ENCODE measurements at regions not wholly inside any gene's neighbourhood (a gene's known extent, or its start where the extent isn't known, plus 50 kb on each side); places are given as distances from the start of the nearest gene placed in this dataset.

- H3K4me3 ChIP-seq (ENCODE audit: low read length) = no peak overlapping the region
- no peaks in the 10 kb centered on the region for H3K79me2 ChIP-seq (ENCODE audit: low read length)
- no peaks in the 10 kb centered on the region for H3K9me3 ChIP-seq (ENCODE audit: insufficient read depth, low read length)
- H3K9ac ChIP-seq (ENCODE audit: low read length) = no peak overlapping the region
- H3K27ac ChIP-seq (ENCODE audit: low read length) = no peak overlapping the region
- peaks cover 3% of the 10 kb centered on the region; the same call in 1 of the 2 replicates for H3K4me1 ChIP-seq (ENCODE audit: low read length)
- no peaks in the 10 kb centered on the region for H3K36me3 ChIP-seq (replicated peaks; ENCODE audit: low read depth, low read length)
- no peak overlapping the region for H2AFZ ChIP-seq (ENCODE audit: low read depth, low read length)
- H3K27me3 ChIP-seq (ENCODE audit: low read depth, low read length) = no peaks in the 10 kb centered on the region
- no peaks in the 10 kb centered on the region for H4K20me1 ChIP-seq (ENCODE audit: insufficient read depth, low read length)
- H3K4me2 ChIP-seq (ENCODE audit: low read length) = no peak overlapping the region
- TF ChIP-seq EZH2phosphoT487 (IDR thresholded peaks at IDR 0.05; ENCODE audit: low read depth) (no peak), CTCF (IDR thresholded peaks at IDR 0.05; ENCODE audit: low read depth, low read length) (no peak)
Observed at GRCh38 chr12:77682488-77682887, 148.2 kb upstream of the NAV3 start.

GRCh38 chr12:77681726-77682125 lies 149.0 kb upstream of the NAV3 start:
- no peaks in the 10 kb centered on the region for H3K27me3 ChIP-seq (ENCODE audit: low read depth, low read length)
- H2AFZ ChIP-seq (ENCODE audit: low read depth, low read length) = no peak overlapping the region
- H3K27ac ChIP-seq (ENCODE audit: low read length) = no peak overlapping the region
- no peak overlapping the region for H3K4me3 ChIP-seq (ENCODE audit: low read length)
- no peaks in the 10 kb centered on the region for H4K20me1 ChIP-seq (ENCODE audit: insufficient read depth, low read length)
- TF ChIP-seq EZH2phosphoT487 (IDR thresholded peaks at IDR 0.05; ENCODE audit: low read depth) = no peak
- TF ChIP-seq CTCF (IDR thresholded peaks at IDR 0.05; ENCODE audit: low read depth, low read length) = no peak
- H3K4me2 ChIP-seq (ENCODE audit: low read length) = no peak overlapping the region
- no peak overlapping the region for H3K9ac ChIP-seq (ENCODE audit: low read length)
- no peaks in the 10 kb centered on the region for H3K79me2 ChIP-seq (ENCODE audit: low read length)
- H3K9me3 ChIP-seq (ENCODE audit: insufficient read depth, low read length) = no peaks in the 10 kb centered on the region
- H3K4me1 ChIP-seq (ENCODE audit: low read length) = peaks cover 3% of the 10 kb centered on the region; the same call in 1 of the 2 replicates
- H3K36me3 ChIP-seq (replicated peaks; ENCODE audit: low read depth, low read length) = no peaks in the 10 kb centered on the region

GRCh38 chr12:77679686-77680085 lies 151.0 kb upstream of the NAV3 start:
- Histone ChIP-seq H3K4me3 (ENCODE audit: low read length) (no peak overlapping the region), H2AFZ (ENCODE audit: low read depth, low read length) (no peak overlapping the region), H3K36me3 (replicated peaks; ENCODE audit: low read depth, low read length) (no peaks in the 10 kb centered on the region), H3K27me3 (ENCODE audit: low read depth, low read length) (no peaks in the 10 kb centered on the region), H4K20me1 (ENCODE audit: insufficient read depth, low read length) (no peaks in the 10 kb centered on the region), H3K9me3 (ENCODE audit: insufficient read depth, low read length) (no peaks in the 10 kb centered on the region), H3K4me2 (ENCODE audit: low read length) (no peak overlapping the region), H3K4me1 (ENCODE audit: low read length) (0 out of 2 replicates have a peak, but pooled peaks cover under 1% of the 10 kb centered on the region), H3K9ac (ENCODE audit: low read length) (no peak overlapping the region), H3K27ac (ENCODE audit: low read length) (no peak overlapping the region), H3K79me2 (ENCODE audit: low read length) (no peaks in the 10 kb centered on the region)
- TF ChIP-seq CTCF (IDR thresholded peaks at IDR 0.05; ENCODE audit: low read depth, low read length) = no peak
- no peak for TF ChIP-seq EZH2phosphoT487 (IDR thresholded peaks at IDR 0.05; ENCODE audit: low read depth)

DNA sequence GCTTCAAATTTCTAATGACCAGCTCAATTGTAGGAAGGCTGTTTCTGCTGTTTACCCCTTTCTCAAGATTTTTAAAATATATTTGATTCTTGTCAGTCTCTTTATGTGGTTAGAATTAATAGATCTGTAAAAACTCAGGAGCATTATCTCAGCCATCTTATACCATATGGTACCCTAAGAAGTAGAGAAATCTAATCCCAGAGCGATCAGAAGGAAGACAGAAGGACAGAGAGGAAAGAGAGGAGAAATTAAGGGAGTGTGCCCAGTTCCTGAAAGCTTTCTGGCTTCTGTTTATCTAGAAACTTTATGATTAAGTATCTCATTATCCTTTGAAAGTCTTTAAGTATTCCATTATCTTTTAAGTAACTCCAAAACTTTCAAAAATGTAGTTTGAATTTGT lies 152.1 kb upstream of the NAV3 start:
- Histone ChIP-seq H3K27ac (ENCODE audit: low read length) (no peak overlapping the region), H3K4me1 (ENCODE audit: low read length) (no peaks in the 10 kb centered on the region), H3K9me3 (ENCODE audit: insufficient read depth, low read length) (no peaks in the 10 kb centered on the region), H3K9ac (ENCODE audit: low read length) (no peak overlapping the region), H3K4me2 (ENCODE audit: low read length) (no peak overlapping the region), H3K27me3 (ENCODE audit: low read depth, low read length) (no peaks in the 10 kb centered on the region), H3K79me2 (ENCODE audit: low read length) (no peaks in the 10 kb centered on the region), H2AFZ (ENCODE audit: low read depth, low read length) (no peak overlapping the region), H3K36me3 (replicated peaks; ENCODE audit: low read depth, low read length) (no peaks in the 10 kb centered on the region), H3K4me3 (ENCODE audit: low read length) (no peak overlapping the region), H4K20me1 (ENCODE audit: insufficient read depth, low read length) (no peaks in the 10 kb centered on the region)
- TF ChIP-seq EZH2phosphoT487 (IDR thresholded peaks at IDR 0.05; ENCODE audit: low read depth) (no peak), CTCF (IDR thresholded peaks at IDR 0.05; ENCODE audit: low read depth, low read length) (no peak)
